ENCODE measurements at regions not wholly inside any gene's neighbourhood (a gene's known extent, or its start where the extent isn't known, plus 50 kb on each side); places are given as distances from the start of the nearest gene placed in this dataset.

- no peaks in the 10 kb centered on the region for H3K27me3 ChIP-seq
- no peak overlapping the region for H3K4me3 ChIP-seq
- DNase-seq: peak in 2 of 4 donors; percentile 33 to 69
- TF ChIP-seq CTCF (IDR thresholded peaks at IDR 0.05): no peak
- no peaks in the 10 kb centered on the region for H3K4me1 ChIP-seq
- H3K9me3 ChIP-seq: peaks cover 0 to 9% of the 10 kb centered on the region in 2 donors
- no peaks in the 10 kb centered on the region for H3K36me3 ChIP-seq
- no peak for ATAC-seq
- no peak overlapping the region for H3K27ac ChIP-seq
- intact Hi-C loops (cut with DNase I): no loop called here
These were observed 221.6 kb downstream of the LPIN1 start for GRCh38 chr2:11967946-11968465.

GRCh38 chr2:11968521-11968920 lies 222.1 kb downstream of the LPIN1 start:
- H3K36me3 ChIP-seq: no peaks in the 10 kb centered on the region
- no peaks in the 10 kb centered on the region for H3K27me3 ChIP-seq
- H3K4me3 ChIP-seq: no peak overlapping the region
- intact Hi-C loops (cut with DNase I): no loop called here
- no peak for TF ChIP-seq CTCF (IDR thresholded peaks at IDR 0.05)
- peaks cover 0 to 14% of the 10 kb centered on the region in 2 donors for H3K9me3 ChIP-seq
- H3K27ac ChIP-seq: no peak overlapping the region
- DNase-seq: no peak
- no peaks in the 10 kb centered on the region for H3K4me1 ChIP-seq
- ATAC-seq: no peak

GRCh38 chr2:11969774-11970173 lies 223.3 kb downstream of the LPIN1 start:
- no peak for ATAC-seq
- H3K27ac ChIP-seq: no peak overlapping the region
- intact Hi-C loops (cut with DNase I): no loop called here
- H3K9me3 ChIP-seq: peaks cover 0 to 27% of the 10 kb centered on the region in 2 donors
- no peak for TF ChIP-seq CTCF (IDR thresholded peaks at IDR 0.05)
- no peaks in the 10 kb centered on the region for H3K4me1 ChIP-seq
- DNase-seq: no peak
- no peaks in the 10 kb centered on the region for H3K27me3 ChIP-seq
- H3K36me3 ChIP-seq: no peaks in the 10 kb centered on the region
- no peak overlapping the region for H3K4me3 ChIP-seq

- Histone ChIP-seq H3K4me3 (no peak overlapping the region), H3K27ac (no peak overlapping the region), H3K27me3 (no peaks in the 10 kb centered on the region), H3K9me3 (peaks cover 0 to 33% of the 10 kb centered on the region in 2 donors), H3K36me3 (no peaks in the 10 kb centered on the region), H3K4me1 (no peaks in the 10 kb centered on the region)
- ATAC-seq: no peak
- intact Hi-C loops (cut with DNase I): no loop called here
- no peak for DNase-seq
- TF ChIP-seq CTCF (IDR thresholded peaks at IDR 0.05): no peak
These were observed 228.1 kb downstream of the LPIN1 start for GRCh38 chr2:11974573-11974972.

- intact Hi-C loops (cut with DNase I): no loop called here
- no peak for DNase-seq
- no peak for TF ChIP-seq CTCF (IDR thresholded peaks at IDR 0.05)
- Histone ChIP-seq H3K27ac (no peak overlapping the region), H3K4me3 (no peak overlapping the region), H3K36me3 (no peaks in the 10 kb centered on the region), H3K4me1 (no peaks in the 10 kb centered on the region), H3K27me3 (no peaks in the 10 kb centered on the region), H3K9me3 (peaks cover 0 to 33% of the 10 kb centered on the region in 2 donors)
- no peak for ATAC-seq
These were observed 228.9 kb downstream of the LPIN1 start for GRCh38 chr2:11975373-11975772.

Data from left lung (tissue), 4 donors.